Lower leg skin (tissue), 4 donors: ENCODE measurements at regions not wholly inside any gene's neighbourhood (a gene's known extent, or its start where the extent isn't known, plus 50 kb on each side); places are given as distances from the start of the nearest gene placed in this dataset.

Source experiments
- DNase-seq, 2 donors: peaks; one replicate each; pipeline ENCODE4 v3.0.0-alpha.2; 2019; ENCODE audit warnings: low spot score in 2 of 2
- H3K4me3 ChIP-seq: fragments of 200-600 bp; sonication (generic); 2 replicates; pipeline ENCODE4 v1.5.1; 2017; ENCODE audit warnings: mild to moderate bottlenecking, low read depth; ENCODE audit not compliant: poor library complexity, severe bottlenecking
- POLR2A ChIP-seq, 2 donors: fragments of 450-650 bp; IDR thresholded peaks; one replicate each; pipeline ENCODE4 v1.6.1; 2016 to 2017; ENCODE audit warnings: antibody characterized with exemption in 2 of 2, mild to moderate bottlenecking in 1 of 2, moderate library complexity in 1 of 2
- WGBS, 2 donors: methylation state at CpG; one replicate each; pipeline ENCODE4 v1.1.5; 2018; 5-methylcytosine and 5-hydroxymethylcytosine counted together
- intact Hi-C: fragments of 100-400 bp; cut with DNase I; formaldehyde crosslinking; loops from one replicate; pipeline ENCODE4 v1.15.0; 2023; ENCODE audit warnings: low total_unique reads
- TF ChIP-seq, protein P1 (sequence below), 3 donors: fragments of 450-650 bp; IDR thresholded peaks; one replicate each; pipeline ENCODE4 v1.5.1; 2016; ENCODE audit warnings: antibody characterized with exemption in 3 of 3, mild to moderate bottlenecking in 3 of 3, moderate library complexity in 2 of 3

DNA sequence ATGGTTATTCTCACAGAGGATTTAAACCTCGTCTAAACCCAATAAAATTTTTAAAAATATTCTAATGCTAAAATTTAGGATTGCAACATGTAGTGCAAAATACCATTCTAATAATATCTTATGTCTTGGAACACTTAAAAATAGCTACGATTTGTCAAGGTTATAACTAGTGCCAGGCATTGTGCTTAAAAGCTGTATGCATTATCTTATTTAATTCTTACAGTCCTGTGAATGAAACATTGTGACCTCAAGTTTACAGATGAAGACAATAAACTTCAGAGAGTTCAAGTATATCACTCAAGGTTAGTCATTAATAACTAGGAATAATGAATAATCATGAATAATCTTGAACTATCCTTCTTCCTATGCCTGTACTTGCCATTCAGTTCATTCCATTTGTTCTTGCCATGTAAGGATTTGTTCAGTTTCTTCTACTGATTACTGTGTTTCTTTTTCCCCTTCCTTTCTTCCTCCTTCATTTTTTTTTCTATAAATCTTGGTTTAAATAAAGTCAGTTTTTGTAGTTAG, 897.6 kb upstream of the NR2F2 start:
- no peak for DNase-seq
- no peak overlapping the region for H3K4me3 ChIP-seq
- WGBS, 2 donors = 39 to 44% methylated on average over 2 of the region's 2 CpGs
- intact Hi-C loops = no loop called here
- TF ChIP-seq, protein P1, sequence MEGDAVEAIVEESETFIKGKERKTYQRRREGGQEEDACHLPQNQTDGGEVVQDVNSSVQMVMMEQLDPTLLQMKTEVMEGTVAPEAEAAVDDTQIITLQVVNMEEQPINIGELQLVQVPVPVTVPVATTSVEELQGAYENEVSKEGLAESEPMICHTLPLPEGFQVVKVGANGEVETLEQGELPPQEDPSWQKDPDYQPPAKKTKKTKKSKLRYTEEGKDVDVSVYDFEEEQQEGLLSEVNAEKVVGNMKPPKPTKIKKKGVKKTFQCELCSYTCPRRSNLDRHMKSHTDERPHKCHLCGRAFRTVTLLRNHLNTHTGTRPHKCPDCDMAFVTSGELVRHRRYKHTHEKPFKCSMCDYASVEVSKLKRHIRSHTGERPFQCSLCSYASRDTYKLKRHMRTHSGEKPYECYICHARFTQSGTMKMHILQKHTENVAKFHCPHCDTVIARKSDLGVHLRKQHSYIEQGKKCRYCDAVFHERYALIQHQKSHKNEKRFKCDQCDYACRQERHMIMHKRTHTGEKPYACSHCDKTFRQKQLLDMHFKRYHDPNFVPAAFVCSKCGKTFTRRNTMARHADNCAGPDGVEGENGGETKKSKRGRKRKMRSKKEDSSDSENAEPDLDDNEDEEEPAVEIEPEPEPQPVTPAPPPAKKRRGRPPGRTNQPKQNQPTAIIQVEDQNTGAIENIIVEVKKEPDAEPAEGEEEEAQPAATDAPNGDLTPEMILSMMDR (IDR thresholded peaks at IDR 0.05) = no peak

DNA sequence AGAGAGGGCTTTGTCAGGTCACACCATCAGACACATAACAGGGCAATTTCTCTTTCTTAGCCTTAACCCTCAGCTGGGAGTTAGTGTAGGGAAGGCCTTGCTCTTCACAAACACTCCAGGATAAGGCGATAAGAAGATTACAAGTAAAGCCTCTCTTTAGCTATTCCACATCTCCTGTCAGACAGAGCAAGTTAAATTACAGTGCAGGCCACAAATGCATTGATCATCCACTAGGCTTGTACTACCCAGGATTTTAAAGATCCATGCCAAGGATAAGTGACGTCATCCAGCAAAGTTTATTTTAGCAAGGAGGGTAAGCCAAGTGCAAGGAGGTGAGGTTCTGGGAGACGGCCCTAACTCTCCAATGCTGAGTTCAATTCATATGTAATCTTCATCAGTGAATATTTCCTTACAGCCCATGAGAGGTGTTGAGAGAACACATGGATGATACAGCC, 890.6 kb upstream of the NR2F2 start:
- no peak for DNase-seq
- no peak overlapping the region for H3K4me3 ChIP-seq
- intact Hi-C loops = no loop called here
- TF ChIP-seq, protein P1 (IDR thresholded peaks at IDR 0.05) = no peak
- TF ChIP-seq POLR2A (IDR thresholded peaks at IDR 0.05) = no peak
- WGBS, 2 donors = 50 to 57% methylated on average over 3 of the region's 3 CpGs

DNA sequence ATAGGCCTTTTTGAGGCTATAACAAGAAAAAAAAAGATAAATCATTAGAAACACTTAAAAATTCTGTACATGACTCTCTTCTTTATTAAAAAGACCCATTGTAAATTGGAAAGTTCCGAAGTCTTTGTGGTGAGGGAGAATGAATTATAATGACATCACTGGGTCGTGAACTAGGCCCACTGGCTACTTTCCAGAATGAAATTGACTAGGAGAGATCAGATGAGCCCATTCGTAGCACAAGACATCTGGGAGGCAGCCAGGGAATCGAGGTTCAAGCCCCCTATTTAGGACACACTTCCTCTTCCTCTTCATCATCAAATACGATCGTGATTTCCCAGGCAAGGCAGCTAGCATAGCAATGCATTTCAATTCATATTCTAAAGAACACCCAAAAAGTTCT, 889.8 kb upstream of the NR2F2 start:
- TF ChIP-seq POLR2A (IDR thresholded peaks at IDR 0.05) = no peak
- TF ChIP-seq, protein P1 (IDR thresholded peaks at IDR 0.05) = no peak
- H3K4me3 ChIP-seq = no peak overlapping the region
- no peak for DNase-seq
- intact Hi-C loops = no loop called here
- WGBS, 2 donors = 47 to 48% methylated on average over 6 of the region's 6 CpGs

DNA sequence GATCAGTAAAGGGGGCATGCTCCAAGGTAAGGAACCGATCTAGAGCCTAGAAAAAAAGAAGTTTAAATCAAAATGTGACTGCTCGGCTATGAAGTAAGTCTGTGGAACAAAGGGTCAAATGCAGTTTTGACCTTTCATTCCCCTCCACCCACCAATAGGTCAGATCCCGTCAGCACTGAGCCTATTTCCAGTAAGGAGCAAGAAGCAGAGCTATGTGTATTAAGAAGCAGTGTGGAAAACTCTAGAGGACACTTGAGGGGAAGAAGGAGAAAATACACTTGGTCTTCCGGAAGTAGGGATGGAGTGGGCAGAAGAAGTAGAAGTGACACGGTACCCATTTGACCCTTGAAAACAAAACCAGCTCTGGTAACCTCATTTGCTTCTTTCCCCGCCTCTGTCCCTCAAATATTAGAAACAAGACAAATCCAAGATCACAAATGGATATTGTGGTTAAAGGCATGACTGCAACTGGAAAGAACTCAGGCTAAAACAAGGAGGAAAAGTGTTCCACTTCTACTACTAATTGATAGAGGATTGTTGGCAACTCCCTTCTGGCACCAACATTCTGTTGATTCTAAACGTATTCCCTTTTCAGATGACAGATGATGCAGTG, 888.3 kb upstream of the NR2F2 start:
- intact Hi-C loops = no loop called here
- no peak for DNase-seq
- TF ChIP-seq, protein P1 (IDR thresholded peaks at IDR 0.05) = no peak
- no peak for TF ChIP-seq POLR2A (IDR thresholded peaks at IDR 0.05)
- 74 to 75% methylated on average over 7 of the region's 7 CpGs for WGBS, 2 donors
- H3K4me3 ChIP-seq = no peak overlapping the region

DNA sequence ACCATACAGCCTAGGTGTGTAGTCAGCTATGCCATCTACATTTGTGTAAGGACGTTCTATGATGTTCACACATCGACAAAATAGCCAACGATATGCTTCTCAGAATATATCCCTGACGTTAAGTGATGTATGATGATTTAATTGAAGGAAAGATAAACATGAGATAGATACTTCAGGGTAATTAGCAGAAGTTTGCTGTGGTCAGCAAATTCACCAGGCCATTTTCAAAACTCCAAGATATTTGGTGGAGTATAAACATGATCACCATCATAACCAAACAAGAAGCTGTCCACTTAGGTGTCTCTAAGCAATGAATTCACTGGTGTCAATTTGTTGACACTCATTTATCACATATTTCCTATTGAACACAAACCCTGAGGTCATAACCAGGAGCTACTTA, 885.6 kb upstream of the NR2F2 start:
- intact Hi-C loops = no loop called here
- no peak for TF ChIP-seq POLR2A (IDR thresholded peaks at IDR 0.05)
- TF ChIP-seq, protein P1 (IDR thresholded peaks at IDR 0.05) = no peak

DNA sequence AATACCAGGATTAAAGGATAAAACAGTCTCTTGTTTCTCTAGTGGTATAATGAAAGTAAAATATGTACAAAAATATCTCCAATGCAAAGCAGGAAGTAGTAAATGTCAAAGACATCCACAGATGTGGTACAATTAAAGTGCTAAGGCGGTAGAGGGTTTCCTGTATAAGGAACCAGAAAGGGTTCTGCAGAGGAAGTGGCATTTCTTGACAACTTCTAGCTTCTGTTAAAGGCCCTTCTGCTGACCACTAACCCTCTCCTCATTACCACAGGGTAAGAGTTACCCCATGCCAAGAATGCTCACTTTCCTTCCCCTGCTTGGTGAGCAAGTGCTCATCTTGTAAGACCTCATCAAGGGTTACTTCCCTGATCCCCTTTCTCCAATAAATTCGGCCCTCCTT, 883.6 kb upstream of the NR2F2 start:
- DNase-seq = no peak
- no peak overlapping the region for H3K4me3 ChIP-seq
- intact Hi-C loops = no loop called here
- no peak for TF ChIP-seq POLR2A (IDR thresholded peaks at IDR 0.05)
- TF ChIP-seq, protein P1 (IDR thresholded peaks at IDR 0.05) = no peak
- 43 to 52% methylated on average over 2 of the region's 2 CpGs for WGBS, 2 donors

More for the DNA sequence above, 885.6 kb upstream of the NR2F2 start:
- H3K4me3 ChIP-seq = no peak overlapping the region
- 91 to 94% methylated on average over 4 of the region's 4 CpGs for WGBS, 2 donors
- DNase-seq = no peak
